Pons (tissue), 1 donor: ENCODE measurements at regions not wholly inside any gene's neighbourhood (a gene's known extent, or its start where the extent isn't known, plus 50 kb on each side); places are given as distances from the start of the nearest gene placed in this dataset.

Source experiments
- DNase-seq: peaks from one replicate; pipeline ENCODE4 v3.0.0-alpha.2; 2016; ENCODE audit warnings: low spot score

DNA sequence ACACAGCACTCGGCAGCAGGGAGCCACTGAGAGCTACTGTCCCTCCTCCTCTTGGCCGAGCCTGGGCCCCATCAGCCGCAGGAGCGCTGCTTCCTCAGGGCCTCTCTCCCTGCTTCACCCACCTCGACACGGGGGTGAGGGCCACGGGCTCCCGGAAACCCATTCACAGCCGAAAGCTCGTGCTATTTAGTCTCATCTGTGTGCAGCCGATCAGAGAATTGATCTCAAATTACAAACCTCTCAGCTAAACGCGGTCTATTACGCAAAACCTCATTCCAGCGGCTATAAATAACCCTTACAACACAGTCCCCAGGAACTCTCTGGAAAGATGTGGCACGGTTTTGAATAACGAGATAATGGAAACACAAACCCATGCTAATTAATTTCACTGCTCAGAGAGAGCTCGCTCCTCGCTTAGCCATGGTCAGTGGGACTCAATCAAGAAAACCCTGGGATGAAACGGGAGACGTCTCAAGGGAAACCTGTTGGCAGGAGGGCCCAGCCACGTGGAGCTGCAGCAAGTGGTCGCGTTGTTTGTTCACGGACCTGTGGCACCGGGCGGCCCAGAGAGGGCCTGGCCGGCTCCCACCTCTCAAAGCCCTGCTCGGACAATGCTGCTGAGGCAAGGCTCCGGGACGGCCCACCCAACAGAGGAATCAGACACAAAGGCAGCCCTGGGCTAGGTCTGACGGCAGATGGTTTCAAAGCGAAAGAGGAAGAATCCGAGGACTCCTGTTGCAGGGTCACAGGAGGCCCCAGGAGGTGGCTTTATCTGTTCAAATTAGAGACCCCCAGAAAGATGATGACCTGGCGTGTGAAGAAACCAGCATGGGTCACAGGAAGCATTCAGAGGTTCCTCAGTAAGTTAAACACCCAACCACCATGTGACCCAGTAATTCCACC lies 210.5 kb downstream of the CTTN start:
- DNase-seq: no peak

DNA sequence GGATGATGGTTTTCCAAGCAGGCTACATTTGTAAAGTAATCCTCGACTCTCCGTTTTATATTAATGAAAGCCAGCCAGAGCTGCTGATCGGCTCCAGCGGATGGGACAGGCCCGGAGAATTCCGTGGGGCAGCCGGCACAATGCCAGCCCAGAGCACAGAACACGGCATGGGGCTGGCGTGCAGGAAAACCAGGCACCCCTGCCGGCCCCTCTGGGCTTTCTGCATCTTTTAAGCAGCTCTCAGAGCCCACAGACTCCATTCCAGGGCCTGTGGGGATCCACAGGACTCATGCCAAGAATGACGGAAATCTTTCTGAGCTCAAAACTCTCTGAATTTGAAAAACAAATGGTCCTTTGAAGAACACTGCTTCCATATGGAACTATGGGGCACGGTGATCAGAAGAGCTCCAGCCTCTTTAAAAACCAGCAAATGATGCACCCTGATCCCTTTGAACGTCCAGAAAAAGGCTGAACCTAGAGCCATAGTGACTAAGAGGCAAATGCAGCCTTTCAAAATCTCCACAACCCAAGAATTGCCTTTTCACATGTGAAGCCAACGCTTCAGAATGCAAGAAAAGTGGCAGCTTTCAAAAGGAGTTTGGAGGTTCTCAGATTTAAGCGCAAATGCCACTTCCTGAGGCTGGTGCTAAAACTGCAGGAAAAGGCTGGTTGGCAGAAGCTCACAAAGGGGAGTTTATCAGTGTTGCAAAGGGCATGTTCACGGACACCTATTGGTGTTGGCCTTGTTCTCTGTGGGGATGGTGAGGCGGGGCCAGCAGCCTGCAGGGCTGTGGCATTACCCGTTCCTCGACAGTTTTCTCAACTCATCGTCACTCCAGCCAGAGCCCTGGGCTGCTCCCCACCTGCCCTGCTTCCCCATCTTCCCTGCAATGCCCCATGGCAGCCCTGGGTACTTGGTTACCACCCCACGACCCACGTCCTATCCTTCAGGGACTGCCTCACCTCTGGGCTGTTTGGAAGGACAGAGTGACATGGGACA lies 212.5 kb downstream of the CTTN start:
- DNase-seq: no peak

DNA sequence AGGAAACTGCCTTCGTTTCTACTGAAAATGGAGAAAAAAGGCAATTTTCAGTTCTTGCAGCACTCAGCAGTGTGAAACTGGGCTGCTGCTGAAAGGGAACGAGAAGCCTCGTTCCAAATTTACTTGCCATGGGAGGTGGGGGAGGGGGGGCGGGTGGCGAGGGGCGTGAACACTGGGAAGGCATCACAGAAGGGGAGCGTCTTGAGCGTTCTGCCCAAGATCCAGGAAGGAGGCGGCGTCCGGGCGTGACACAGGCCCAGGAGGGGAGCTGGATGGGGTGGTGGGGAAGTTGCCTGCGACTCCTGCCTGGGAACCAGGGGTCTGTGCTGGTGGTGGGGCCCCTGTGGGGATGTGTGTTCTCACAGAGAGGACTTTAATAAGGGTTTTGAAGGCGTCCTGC lies 213.5 kb downstream of the CTTN start:
- DNase-seq: no peak

DNA sequence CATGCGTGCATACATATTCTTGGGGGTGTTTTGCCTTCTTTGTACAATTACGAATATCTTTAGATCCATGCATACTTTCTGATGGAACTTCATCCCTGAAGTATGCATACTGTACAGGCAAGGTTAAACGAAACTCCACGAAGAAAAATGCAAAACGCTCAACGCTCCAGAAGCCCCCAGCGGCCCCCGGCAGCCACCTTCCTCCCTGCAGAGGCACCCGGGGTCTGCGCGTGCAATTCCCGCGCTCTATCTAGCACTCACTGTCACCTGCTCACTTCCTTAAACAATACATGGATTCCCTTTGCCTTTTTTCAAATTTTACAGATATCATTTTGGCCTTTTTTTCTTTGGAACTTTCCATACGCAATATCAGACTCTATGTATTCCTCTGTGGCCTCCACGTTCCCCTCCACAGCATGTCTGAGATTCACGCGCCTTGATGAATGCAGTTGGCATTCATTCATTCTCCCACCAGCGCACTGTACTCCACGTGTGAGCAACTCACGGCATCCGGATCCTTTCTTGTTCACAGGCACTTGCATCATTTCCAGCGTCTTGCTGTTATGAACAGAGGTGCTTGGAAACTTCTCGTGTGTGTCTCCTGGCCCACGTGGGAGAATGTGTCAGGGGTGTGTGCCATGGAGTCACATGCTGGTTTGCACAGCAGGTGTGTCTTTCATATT lies 214.3 kb downstream of the CTTN start:
- no peak for DNase-seq

DNA sequence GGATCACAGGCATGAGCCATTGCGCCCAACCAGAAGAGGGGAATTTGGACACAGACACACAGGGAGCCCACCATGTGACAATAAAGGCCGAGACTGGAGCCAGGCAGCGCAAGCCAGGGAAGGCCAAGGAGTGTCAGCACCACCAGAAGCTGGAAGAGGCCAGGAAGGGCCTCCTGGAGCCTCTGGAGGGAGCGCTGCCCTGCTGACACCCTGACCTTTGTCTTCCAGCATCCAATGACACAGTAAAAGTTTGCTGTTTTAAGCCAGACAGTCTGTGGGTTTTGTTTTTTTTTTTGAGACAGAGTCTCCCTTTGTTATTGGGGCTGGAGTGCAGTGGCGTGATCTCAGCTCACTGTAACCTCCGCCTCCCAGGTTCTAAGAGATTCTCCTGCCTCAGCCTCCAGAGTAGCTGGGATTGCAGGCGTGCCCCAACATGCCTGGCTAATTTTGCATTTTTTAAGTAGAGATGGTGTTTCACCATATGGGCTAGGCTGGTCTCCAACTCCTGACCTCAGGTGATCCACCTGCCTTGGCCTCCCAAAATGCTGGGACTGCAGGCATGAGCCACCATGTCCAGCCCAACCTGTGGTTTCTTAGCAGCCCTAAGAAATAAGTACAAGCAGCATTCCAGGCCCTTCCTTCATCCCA lies 215.8 kb downstream of the CTTN start:
- DNase-seq: no peak

DNA sequence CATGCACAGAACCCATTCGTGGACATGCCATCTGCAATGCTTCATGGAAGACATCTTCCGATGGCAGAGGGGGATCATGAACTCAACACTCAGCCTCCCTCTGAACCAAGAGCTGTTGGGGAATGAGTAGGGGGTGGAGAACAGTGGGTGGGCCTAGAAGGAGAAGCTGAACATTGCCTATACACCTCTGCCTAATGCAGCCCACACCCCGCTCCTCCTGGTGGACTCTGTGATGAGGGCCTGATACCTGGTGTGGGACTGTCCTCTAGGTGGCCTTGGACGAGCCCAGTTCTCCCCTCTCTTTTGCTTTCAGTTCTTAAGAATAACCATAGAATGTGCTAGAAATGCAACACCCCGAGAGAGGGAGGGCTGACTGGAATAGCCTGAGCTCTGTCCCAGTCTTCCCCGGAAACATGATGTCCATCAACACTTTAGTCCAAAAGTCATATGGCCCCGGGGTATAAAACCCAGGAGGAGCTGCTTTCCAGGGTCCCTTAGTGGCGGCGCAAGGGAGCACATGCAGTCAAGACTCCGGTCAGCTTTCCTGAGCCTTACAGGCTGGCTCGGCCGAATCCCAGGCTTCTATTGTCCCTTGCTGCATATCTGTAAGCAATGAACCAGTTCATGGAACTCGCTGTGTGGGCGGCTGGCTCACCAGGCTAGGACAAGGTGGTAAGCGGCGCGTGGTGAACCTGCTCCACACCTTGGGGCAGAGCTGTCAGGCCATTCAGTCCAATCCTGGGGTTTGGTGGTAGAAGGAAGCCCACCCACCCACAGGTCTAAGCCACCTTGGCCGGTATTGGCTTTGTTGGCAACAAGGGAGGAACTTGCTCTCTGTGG lies 216.9 kb downstream of the CTTN start:
- no peak for DNase-seq

DNA sequence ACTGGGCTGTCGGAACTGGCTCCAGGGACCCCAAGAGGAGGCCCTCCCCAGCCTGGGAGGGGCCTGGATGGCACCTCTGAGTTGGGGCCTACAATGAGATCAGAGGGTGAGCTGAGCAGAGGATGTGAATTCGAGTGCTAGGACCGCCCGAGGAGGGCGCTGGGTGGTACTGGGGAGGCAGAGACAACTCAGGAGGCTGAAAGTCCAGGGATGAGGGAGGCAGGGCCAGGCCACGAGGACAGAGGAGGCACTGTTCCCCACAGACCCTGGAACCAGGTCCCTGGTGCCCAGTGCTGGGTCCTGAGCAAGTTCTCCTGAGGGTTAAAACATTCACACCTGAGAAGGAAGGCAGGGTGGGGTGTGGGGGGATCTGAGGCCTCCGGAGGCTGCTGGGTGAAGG lies 218.0 kb downstream of the CTTN start:
- DNase-seq: no peak

DNA sequence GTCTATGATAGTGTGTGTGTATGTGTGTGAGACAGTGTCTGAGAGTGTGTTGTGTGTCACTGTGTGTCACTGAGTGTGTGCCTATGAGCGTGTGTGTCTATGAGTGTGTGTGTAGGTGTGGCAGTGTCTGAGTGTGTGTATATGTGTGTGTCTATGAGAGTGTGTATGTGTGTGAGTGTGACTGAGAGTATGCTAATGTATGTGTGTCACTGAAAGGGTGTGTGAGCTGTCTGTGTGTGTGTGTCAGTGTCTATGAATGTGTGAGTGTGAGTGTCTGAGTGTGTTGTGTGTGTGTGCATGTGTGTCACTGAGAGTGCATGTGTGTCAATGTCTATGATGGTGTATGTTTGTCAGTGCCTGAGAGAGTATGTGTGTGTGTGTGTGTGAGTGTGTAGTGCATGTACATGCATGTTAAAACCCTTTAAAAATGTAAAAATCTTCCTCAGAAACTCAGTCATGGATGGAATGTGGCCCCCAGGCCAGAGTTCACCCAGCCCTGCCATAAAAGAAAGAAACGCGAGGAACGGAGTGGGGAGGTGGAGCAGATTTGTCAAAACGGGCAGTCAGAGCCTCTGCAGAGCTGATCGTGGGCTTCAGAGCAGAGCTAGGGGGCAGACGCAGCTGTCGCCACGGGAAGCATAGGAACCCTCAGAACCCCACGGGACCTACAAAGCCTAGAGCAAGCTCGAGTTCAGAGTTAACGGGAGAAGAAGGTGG lies 218.8 kb downstream of the CTTN start:
- no peak for DNase-seq

DNA sequence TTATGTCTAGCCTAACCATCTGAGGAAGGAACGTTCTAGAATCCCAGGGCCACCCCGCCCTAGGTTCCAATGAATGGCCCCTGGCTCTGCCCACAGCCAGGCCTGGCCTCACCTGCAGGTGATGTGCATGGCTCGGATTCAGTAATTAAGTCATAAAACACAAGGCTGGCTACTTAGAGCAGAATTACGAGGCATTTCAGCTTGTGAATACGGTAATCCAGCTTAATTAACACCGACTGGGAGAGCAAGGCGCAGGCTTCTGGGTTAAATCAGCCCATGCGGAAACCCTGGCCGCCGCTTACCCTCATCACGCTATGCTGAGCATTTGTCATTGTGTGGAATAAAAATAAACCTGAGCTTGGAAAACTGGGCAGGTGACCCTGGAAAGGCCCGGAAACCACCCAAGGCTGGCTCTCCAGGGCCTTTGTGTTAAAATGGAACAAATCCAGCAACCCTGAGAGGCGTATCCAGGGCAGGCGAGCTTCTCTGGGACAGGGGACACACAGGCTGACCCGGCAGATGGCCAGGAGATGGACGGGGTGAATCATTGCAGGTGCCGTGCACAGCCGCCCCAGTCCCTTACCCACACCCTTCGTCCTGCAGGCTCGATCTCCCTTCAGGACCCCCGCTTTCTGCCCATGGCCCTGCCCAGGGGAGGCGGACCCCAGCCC lies 220.2 kb downstream of the CTTN start:
- DNase-seq: no peak

DNA sequence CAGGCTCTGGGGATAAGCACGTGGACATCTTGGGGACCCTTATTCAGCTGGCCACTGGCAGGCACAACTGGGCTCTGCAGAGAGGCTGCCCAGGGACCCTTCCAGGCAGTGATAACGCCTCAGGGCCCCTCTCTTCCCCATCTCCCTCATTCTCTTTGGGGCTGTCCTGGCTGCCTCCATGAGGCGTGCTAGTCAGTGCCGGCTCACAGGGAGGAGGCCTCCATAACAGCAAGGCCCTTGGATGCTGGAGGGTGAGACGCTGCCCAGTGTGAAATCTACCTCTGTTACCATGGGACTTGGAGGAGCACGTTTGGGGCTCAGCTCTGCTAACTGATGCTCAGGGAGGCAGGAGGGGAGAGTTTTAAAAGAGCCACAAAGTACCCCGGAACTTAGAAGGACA lies 221.3 kb downstream of the CTTN start:
- DNase-seq: no peak

DNA sequence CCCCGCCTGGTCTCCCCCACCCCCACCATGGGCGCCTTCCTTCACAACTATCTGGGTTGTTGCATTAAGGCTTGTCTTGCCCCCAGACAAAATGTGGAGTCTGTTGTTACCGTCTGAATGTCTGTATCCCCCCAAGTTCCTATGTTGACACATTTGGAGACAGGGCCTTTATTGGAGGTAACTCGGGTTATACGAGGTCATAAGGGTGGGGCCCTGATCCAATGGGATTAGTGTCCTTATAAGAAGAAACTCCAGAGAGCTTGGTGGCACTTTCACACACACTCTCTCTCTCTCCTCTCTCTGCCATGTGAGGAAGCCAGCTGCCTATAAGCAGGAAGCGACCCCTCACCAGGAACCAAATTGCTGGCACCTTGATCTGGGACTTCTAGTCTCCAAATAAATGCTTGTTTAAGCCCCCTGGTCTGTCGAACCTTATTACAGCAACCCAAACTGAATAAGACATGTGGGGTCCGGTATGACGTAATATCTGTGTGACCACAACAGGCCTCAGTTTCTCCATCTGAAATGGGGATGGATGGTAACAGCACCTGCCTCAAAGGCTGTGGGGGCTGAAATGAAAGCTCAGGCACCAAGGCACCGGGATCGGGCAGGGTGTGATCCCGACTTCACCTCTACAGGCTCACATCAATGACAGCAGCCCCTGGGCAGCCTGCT lies 222.3 kb downstream of the CTTN start:
- DNase-seq: no peak

DNA sequence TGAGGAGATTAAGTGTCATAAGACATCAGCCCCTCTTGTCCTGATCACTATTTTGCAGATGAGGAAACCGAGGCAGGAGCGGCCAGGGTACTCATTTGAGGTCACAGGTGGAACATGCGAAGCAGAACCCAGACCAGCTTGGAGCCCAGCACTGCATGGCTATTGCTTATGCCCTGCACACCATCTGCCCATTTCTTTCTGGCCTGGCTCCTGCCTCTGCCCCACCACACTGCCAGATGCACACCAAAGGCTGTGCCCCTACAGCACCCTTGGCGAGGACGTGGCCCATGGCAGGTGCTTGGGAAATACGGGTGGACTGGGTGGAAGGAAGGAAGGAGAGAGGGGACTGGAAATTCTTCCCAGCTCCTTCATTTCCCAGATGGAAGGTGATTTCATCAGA lies 222.9 kb downstream of the CTTN start:
- DNase-seq: no peak

DNA sequence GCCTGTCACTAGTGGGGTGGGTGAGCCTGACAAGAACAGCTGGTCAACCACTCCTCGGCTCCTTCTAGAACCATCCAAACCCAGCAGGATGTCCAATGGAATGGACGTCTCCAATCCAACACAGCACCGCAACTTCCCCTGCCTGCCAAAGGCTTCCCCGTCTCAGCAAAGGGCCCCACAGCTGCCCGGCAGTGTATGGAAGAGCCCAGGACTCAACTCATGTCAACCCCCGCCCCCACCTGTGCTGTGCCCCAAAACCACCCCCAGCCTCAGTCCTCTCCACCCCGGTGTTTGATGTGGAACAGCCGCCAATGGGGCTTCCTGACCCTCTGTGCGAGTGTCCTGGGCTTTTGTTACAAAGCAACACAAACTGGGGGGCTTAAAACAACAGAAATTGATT lies 223.8 kb downstream of the CTTN start:
- no peak for DNase-seq

DNA sequence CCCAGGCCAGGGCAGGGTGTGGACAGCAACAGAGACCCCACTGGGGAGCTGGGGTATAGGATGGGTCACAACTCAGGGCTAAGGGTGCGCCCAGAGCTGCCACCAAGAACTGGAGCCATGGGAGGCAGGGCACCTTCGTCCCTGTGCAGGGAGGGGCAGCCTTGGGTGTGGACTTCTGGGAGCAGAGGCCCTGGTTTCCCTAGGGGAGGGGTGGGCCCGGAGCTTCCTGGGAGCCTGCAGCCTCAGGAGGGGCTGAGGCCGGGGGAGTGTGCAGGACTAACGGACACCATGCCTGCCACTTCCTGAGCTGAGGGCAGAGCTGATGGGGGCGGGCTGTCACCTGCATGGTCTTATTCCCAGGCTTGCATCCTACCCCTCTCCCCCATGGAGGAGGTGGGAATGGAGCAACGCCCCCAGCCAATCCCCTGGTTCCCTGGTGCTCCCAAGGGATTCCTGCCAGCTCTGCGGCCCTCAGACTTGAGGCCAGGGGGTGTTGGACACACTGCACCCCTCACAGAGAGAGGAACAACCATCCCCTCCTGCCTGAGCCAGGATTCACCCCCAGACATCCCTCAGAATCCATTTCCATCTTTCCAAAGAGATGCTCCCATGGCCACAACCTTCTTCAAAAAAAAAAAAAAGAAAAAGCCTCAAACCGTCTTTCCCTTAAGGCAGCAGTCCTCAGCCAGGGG lies 225.7 kb downstream of the CTTN start:
- DNase-seq: no peak

DNA sequence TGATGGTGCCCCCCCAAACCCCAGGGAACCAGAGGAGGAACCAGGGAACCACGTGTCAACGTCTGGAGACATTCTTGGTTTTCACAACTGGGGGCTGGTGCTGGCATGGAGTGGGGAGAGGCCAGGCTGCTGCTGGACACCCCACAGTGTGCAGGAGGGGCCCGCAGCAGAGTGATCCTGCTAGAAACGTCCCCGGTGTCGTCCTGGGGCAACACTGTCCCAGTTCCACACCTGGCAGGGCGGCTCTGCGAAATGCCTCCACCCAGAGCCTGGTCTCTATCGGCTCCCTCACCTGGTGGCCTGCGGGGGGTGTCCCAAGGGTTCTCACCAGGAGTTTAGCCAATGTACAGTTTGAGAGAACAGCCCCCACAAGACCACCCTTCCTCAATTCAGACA lies 226.3 kb downstream of the CTTN start:
- DNase-seq: no peak

DNA sequence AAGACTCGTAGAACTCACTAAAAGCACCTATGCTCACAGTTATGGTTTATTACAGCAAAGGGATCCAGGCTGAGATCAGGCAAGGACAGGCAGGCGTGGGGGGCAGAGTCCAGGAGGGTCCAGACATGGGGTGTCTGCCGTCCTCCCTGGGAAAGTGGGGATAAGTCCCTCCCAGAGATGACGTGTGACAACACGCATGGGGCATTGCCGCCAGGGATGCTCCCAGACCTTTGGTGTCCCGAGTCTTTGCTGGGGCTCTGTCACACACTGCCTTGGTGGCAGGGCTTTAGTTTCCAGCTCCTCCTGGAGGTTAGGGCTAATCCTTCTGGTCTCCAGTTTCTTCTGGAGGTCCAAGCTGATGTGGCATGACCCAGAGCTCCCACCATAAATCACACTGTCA lies 226.7 kb downstream of the CTTN start:
- no peak for DNase-seq

DNA sequence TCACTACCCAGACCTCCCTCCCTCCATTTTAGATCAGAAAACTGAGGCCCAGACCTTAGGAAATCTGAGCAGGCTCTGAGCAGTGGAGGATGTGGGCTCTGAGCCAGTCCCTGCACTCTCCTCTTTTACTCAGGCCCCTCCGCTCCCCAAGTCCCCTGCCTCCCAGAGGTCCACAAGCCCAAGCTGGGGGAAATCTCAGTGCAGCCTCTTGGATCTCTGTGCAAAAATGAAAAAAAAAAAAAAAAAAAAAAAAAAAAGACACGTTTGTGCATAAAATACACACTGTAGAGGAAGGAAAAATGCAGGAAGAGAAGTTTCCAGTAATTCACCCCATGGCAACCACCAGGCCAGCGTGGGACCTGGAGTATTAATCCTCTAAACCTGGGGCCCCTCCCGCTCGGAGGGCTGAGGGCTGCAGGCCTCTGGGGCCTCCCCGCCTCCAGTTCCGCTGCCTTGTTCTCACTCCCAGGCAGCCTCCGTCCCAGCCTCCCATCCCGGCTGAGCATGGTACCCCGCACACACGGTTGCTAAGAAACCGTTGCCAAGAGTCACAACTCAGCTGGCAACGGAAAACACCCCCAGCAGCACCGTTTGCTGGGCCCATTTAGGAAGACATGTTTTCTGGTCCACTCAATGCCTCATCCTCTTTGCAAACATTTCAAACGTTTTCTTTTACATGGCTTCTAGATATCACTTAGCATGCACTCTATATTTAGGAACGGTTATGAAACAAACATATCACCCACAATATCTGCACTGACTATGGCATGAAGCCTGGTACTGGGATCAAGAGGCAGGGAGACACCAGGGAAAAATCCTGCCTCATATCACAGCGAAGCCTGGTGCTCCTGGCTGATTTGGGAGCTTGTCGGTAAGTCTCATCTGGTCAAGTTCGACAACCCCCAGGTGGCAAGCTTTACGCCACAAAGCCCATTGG lies 227.5 kb downstream of the CTTN start:
- DNase-seq: no peak
